ENCODE measurements at regions not wholly inside any gene's neighbourhood (a gene's known extent, or its start where the extent isn't known, plus 50 kb on each side); places are given as distances from the start of the nearest gene placed in this dataset.
"Not testable (repeated sequence)": the region's sequence is repeated elsewhere in the genome, so short reads cannot be mapped to it uniquely, and the experiment has no call there.

- Histone ChIP-seq H3K9me3 (ENCODE audit: low read length) (no peaks in the 10 kb centered on the region), H3K4me1 (ENCODE audit: insufficient read depth, low read length) (peaks cover 13% of the 10 kb centered on the region), H2AFZ (ENCODE audit: low read depth, low read length) (peak overlapping the region; percentile 62), H3K36me3 (ENCODE audit: insufficient read depth, low read length) (no peaks in the 10 kb centered on the region), H3K4me3 (ENCODE audit: low read length) (peak overlapping the region; percentile 24), H3K27me3 (ENCODE audit: insufficient read depth, low read length) (no peaks in the 10 kb centered on the region)
Measured at GRCh38 chr5:74543162-74543995, 97.1 kb downstream of the ENC1 start.

- Histone ChIP-seq H3K36me3 (ENCODE audit: insufficient read depth, low read length) (no peaks in the 10 kb centered on the region), H3K27me3 (ENCODE audit: insufficient read depth, low read length) (no peaks in the 10 kb centered on the region), H3K9me3 (ENCODE audit: low read length) (no peaks in the 10 kb centered on the region), H2AFZ (ENCODE audit: low read depth, low read length) (no peak overlapping the region), H3K4me1 (ENCODE audit: insufficient read depth, low read length) (peaks cover 13% of the 10 kb centered on the region), H3K4me3 (ENCODE audit: low read length) (no peak overlapping the region)
Measured at GRCh38 chr5:74542482-74542881, 98.0 kb downstream of the ENC1 start.

DNA sequence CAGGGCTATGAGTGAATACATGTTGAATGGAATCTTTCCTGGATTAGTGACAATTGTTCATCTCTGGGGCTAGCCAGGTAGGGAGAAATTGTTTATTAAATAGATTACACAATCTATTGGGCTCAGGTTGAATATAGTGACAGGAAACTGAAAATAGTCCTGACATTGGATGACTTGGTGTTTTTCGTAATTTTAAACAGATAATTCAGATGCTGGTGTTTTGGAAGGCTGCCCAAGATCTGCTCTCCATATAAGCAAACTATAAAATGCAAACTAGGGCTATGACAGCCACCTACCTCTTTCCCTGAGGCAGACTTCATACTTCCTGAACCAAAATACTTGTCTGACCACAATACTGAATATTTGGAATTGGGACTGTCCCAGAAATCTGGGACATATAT is 99.1 kb downstream of the ENC1 start:
- no peak overlapping the region for H2AFZ ChIP-seq (ENCODE audit: low read depth, low read length)
- no peaks in the 10 kb centered on the region for H3K27me3 ChIP-seq (ENCODE audit: insufficient read depth, low read length)
- no peaks in the 10 kb centered on the region for H3K36me3 ChIP-seq (ENCODE audit: insufficient read depth, low read length)
- H3K9me3 ChIP-seq (ENCODE audit: low read length) = no peaks in the 10 kb centered on the region
- peaks cover 13% of the 10 kb centered on the region for H3K4me1 ChIP-seq (ENCODE audit: insufficient read depth, low read length)
- no peak overlapping the region for H3K4me3 ChIP-seq (ENCODE audit: low read length)

GRCh38 chr5:74540622-74541021 is 99.9 kb downstream of the ENC1 start:
- H3K36me3 ChIP-seq (ENCODE audit: insufficient read depth, low read length) = no peaks in the 10 kb centered on the region
- no peak overlapping the region for H3K4me3 ChIP-seq (ENCODE audit: low read length)
- H2AFZ ChIP-seq (ENCODE audit: low read depth, low read length) = no peak overlapping the region
- H3K27me3 ChIP-seq (ENCODE audit: insufficient read depth, low read length) = no peaks in the 10 kb centered on the region
- H3K4me1 ChIP-seq (ENCODE audit: insufficient read depth, low read length) = peaks cover 13% of the 10 kb centered on the region
- H3K9me3 ChIP-seq (ENCODE audit: low read length) = no peaks in the 10 kb centered on the region

GRCh38 chr5:74539986-74540385 is 100.5 kb downstream of the ENC1 start:
- H2AFZ ChIP-seq (ENCODE audit: low read depth, low read length) = no peak overlapping the region
- H3K27me3 ChIP-seq (ENCODE audit: insufficient read depth, low read length) = no peaks in the 10 kb centered on the region
- no peaks in the 10 kb centered on the region for H3K36me3 ChIP-seq (ENCODE audit: insufficient read depth, low read length)
- H3K9me3 ChIP-seq (ENCODE audit: low read length) = no peaks in the 10 kb centered on the region
- no peak overlapping the region for H3K4me3 ChIP-seq (ENCODE audit: low read length)
- peaks cover 13% of the 10 kb centered on the region for H3K4me1 ChIP-seq (ENCODE audit: insufficient read depth, low read length)

GRCh38 chr5:74538206-74538661 is 102.3 kb downstream of the ENC1 start:
- no peaks in the 10 kb centered on the region for H3K9me3 ChIP-seq (ENCODE audit: low read length)

GRCh38 chr5:74536658-74537057 is 103.9 kb downstream of the ENC1 start:
- Histone ChIP-seq H3K27me3 (ENCODE audit: insufficient read depth, low read length) (no peaks in the 10 kb centered on the region), H3K4me3 (ENCODE audit: low read length) (no peak overlapping the region), H3K4me1 (ENCODE audit: insufficient read depth, low read length) (no peaks in the 10 kb centered on the region), H2AFZ (ENCODE audit: low read depth, low read length) (peak overlapping the region; percentile 38), H3K9me3 (ENCODE audit: low read length) (no peaks in the 10 kb centered on the region), H3K36me3 (ENCODE audit: insufficient read depth, low read length) (no peaks in the 10 kb centered on the region)

More at GRCh38 chr5:74538206-74538661, 102.3 kb downstream of the ENC1 start:
- Histone ChIP-seq H3K36me3 (ENCODE audit: insufficient read depth, low read length) (no peaks in the 10 kb centered on the region), H3K4me3 (ENCODE audit: low read length) (no peak overlapping the region), H3K27me3 (ENCODE audit: insufficient read depth, low read length) (no peaks in the 10 kb centered on the region), H3K4me1 (ENCODE audit: insufficient read depth, low read length) (peaks cover 4% of the 10 kb centered on the region), H2AFZ (ENCODE audit: low read depth, low read length) (no peak overlapping the region)

DNA sequence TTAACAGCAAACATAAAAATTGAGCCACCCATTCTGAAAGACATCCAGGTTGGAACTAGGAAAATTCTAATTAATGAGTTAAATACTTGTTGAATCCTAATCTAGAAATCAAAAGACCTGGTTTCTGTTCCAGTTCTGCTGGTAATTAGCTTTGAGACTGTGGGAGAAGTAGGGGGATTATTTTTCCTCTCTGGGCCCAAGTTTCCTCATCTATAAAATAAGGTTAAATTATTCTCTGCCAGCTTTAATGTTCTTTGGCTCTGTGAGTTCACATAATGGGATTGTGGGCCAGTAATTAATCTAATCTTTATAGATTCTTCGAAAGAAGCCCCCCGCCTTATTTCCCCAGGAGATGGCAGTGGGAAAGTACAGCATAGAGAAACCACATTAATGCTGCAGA is 104.6 kb downstream of the ENC1 start:
- H3K4me3 ChIP-seq (ENCODE audit: low read length) = no peak overlapping the region
- H3K27me3 ChIP-seq (ENCODE audit: insufficient read depth, low read length) = no peaks in the 10 kb centered on the region
- H2AFZ ChIP-seq (ENCODE audit: low read depth, low read length) = no peak overlapping the region
- H3K9me3 ChIP-seq (ENCODE audit: low read length) = no peaks in the 10 kb centered on the region
- no peaks in the 10 kb centered on the region for H3K4me1 ChIP-seq (ENCODE audit: insufficient read depth, low read length)
- no peaks in the 10 kb centered on the region for H3K36me3 ChIP-seq (ENCODE audit: insufficient read depth, low read length)

DNA sequence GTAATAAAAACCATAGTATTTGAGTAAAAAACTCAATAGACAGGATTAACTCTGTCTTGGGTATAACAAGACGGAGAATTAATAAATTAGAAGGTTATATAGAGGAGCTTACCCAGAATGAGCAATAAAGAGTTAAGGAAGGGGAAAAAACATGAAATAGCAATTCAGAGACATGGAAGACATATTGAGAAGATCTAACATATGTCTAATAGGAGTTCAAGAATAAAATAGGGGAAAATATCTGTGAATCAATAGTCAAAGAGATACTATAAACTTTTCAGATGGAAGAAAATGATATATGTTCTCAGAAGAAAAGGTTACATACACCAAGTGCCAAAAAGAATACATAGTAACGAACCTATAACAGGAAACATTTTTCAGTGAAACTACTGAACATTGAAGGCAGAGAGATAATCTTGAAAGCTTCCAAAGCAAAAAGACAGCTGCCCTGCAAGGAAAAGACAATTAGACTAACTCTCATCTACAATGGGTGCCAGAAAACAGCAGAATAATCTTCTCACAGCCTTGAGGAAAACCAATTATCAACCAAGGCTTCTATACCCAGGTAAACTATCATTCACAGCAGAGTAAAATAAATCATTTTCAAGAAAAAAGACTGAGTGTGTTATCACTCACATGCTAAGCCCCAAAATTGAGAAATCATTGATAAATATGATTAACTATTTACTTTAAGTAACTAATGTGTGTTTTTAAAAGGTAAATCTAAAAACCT is 106.0 kb downstream of the ENC1 start:
- Histone ChIP-seq H2AFZ (ENCODE audit: low read depth, low read length) (no peak overlapping the region), H3K9me3 (ENCODE audit: low read length) (no peaks in the 10 kb centered on the region), H3K4me3 (ENCODE audit: low read length) (no peak overlapping the region), H3K36me3 (ENCODE audit: insufficient read depth, low read length) (no peaks in the 10 kb centered on the region), H3K27me3 (ENCODE audit: insufficient read depth, low read length) (no peaks in the 10 kb centered on the region), H3K4me1 (ENCODE audit: insufficient read depth, low read length) (no peaks in the 10 kb centered on the region)

DNA sequence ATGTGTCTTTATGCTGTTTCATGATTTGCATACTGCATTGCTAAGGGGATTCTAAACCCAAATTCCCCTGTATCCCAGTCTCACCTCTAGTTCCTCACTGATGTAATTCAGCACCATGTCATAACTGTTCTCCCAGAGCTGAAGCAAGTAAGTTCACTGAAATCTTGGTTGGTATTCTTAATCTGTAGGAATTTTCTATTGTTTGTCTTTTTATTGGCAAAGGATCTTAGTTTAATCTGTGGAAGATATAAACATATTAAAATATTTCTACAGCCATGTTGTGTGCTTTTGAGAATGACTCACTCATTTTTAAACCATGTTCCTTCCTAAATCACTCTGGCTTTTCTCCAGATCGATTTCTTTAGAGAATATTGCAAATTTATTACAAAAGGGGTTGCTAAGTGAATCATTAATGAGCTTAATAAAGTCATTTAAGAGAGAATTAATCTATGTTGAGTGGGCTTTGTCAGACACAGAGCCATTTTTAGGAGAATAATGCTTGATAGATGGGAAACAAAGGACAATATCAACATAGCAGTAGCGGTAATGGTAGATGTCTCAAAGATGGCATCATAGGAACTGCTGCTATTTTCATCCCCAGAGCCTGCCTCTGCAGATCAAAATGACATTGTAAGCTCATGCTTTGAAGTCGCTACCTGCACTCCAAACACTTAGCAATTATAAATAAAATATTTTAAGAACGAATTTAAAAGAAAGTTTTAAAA is 110.0 kb downstream of the ENC1 start:
- Histone ChIP-seq H3K9me3 (ENCODE audit: low read length) (peaks cover 3% of the 10 kb centered on the region), H2AFZ (ENCODE audit: low read depth, low read length) (no peak overlapping the region), H3K4me3 (ENCODE audit: low read length) (no peak overlapping the region), H3K27me3 (ENCODE audit: insufficient read depth, low read length) (no peaks in the 10 kb centered on the region), H3K4me1 (ENCODE audit: insufficient read depth, low read length) (no peaks in the 10 kb centered on the region), H3K36me3 (ENCODE audit: insufficient read depth, low read length) (no peaks in the 10 kb centered on the region)

DNA sequence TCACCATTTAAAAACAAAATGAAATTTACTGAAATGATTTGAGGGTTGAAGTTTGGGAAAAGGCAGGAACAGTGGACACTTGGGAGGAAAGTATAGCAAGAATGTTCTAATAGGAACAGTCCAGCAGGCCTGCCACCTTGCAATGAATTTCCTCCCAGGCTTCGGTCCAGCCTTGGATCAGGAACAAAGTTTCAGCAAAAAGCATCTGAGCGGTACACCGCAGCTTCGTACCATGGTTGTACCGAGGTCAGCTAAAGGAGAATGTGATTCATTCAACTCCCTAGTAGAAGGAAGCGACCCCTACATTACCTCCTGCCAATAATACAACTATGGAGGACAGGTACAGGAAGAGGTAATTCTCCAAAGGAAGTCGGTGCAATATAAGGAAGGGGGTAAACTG is 111.4 kb downstream of the ENC1 start:
- Histone ChIP-seq H3K27me3 (ENCODE audit: insufficient read depth, low read length) (no peaks in the 10 kb centered on the region), H3K36me3 (ENCODE audit: insufficient read depth, low read length) (no peaks in the 10 kb centered on the region), H3K4me3 (ENCODE audit: low read length) (no peak overlapping the region), H3K4me1 (ENCODE audit: insufficient read depth, low read length) (no peaks in the 10 kb centered on the region), H3K9me3 (ENCODE audit: low read length) (peaks cover 3% of the 10 kb centered on the region), H2AFZ (ENCODE audit: low read depth, low read length) (no peak overlapping the region)

DNA sequence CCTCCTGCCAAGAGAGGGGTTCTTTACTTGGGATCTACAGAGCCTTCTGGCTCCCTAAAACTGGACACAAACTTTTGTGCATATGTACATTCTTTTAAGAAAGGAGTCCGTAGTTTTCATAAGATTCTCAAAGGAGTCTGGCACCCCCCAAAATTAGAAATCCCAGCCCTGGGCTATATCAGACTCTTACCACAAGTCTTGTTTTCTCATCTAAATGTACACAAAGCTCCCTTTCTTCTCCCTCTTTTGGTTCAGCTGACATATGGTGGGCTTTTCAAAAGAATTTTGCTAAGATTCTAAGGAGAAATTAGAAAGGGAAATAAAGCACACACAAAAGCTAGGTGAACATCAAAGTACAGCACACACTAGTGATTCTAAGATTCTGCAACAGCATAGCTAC is 114.4 kb downstream of the ENC1 start:
- Histone ChIP-seq H3K4me1 (ENCODE audit: insufficient read depth, low read length) (peaks cover 6% of the 10 kb centered on the region), H3K36me3 (ENCODE audit: insufficient read depth, low read length) (no peaks in the 10 kb centered on the region), H3K4me3 (ENCODE audit: low read length) (no peak overlapping the region), H3K9me3 (ENCODE audit: low read length) (peaks cover 7% of the 10 kb centered on the region), H2AFZ (ENCODE audit: low read depth, low read length) (no peak overlapping the region), H3K27me3 (ENCODE audit: insufficient read depth, low read length) (no peaks in the 10 kb centered on the region)

GRCh38 chr5:74524767-74525166 is 115.8 kb downstream of the ENC1 start:
- not testable (repeated sequence) for H3K27me3 ChIP-seq (ENCODE audit: insufficient read depth, low read length); H3K36me3 ChIP-seq (ENCODE audit: insufficient read depth, low read length); H3K4me3 ChIP-seq (ENCODE audit: low read length); H3K9me3 ChIP-seq (ENCODE audit: low read length); H3K4me1 ChIP-seq (ENCODE audit: insufficient read depth, low read length); H2AFZ ChIP-seq (ENCODE audit: low read depth, low read length)

Data from neuron (in vitro differentiated cells).